GM21515 (cell line): ENCODE measurements at regions not wholly inside any gene's neighbourhood (a gene's known extent, or its start where the extent isn't known, plus 50 kb on each side); places are given as distances from the start of the nearest gene placed in this dataset.

Experiments
- ATAC-seq: cut with Tn5 transposase; IDR thresholded peaks from one replicate; pipeline ENCODE4 v1.9.1; 2021; ENCODE audit not compliant: unreplicated experiment

- ATAC-seq = no peak
These were observed 50.4 kb upstream of the SERTAD2 start for GRCh38 chr2:64704161-64704560.

- no peak for ATAC-seq
These were observed 51.3 kb upstream of the SERTAD2 start for GRCh38 chr2:64704996-64705395.

DNA sequence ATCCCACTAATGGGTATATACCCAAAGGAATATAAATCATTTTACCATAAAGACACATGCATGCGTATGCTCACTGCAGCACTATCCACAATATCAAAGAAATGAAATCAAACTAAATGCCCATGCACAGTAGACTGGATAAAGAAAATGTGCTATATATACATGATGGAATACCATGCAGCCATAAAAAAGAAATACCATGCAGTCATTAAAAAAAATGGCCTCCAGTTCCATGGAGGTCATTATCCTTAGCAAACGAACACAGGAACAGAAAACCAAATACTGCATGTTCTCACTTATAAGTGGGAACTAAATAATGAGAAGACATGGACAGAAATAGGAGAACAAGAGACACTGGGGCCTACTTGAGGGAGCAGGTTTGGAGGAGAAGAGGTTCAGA, 53.6 kb upstream of the SERTAD2 start:
- no peak for ATAC-seq

DNA sequence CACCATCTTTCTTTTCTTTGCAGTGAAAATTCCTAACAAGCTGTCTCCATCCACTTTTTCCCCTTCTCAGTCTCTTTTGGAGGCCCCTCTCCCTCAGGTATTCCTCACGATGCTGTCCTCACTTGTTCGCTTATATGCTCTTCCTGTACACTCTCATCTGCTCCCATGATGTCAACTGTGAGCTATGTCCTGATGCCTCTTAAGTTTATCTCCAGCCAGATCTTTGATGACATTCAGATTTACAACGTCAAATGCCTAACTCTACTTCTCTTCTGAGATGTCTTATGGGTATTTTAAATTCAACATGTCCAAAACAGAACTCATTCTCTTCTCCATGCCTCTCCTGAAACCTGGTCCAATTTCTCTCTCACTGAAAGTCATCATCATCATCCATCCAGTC, 55.1 kb upstream of the SERTAD2 start:
- ATAC-seq = no peak

DNA sequence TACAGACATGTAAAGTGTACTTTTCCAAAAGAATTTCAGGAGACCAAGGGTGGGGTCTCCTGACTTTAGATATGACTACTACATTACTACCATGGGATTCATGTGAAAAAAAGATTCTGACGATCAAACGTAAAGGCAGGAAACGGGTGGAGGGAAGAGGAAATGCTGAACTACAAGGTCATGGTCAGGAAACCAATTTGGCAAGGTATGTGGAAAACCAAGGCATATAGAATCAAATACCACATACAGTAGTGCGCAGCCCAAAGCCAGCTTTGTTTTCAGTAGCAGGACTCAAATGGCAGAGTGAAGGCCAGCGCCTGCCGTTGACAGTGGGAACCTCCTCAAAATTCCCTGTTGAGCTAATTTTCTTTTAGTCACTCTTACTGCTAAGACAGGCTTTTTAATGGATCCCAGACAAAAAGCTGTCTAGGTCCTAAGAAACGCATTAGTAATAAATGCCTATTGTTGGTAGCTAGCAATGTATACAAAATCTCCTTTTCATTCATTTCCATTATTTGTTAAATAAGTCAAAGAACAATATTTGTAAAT, 57.6 kb upstream of the SERTAD2 start:
- ATAC-seq = no peak

- ATAC-seq = no peak
These were observed 60.0 kb upstream of the SERTAD2 start for GRCh38 chr2:64713686-64714085.

- no peak for ATAC-seq
These were observed 62.9 kb upstream of the SERTAD2 start for GRCh38 chr2:64716569-64716968.

- ATAC-seq = no peak
These were observed 64.7 kb upstream of the SERTAD2 start for GRCh38 chr2:64718250-64718885.

DNA sequence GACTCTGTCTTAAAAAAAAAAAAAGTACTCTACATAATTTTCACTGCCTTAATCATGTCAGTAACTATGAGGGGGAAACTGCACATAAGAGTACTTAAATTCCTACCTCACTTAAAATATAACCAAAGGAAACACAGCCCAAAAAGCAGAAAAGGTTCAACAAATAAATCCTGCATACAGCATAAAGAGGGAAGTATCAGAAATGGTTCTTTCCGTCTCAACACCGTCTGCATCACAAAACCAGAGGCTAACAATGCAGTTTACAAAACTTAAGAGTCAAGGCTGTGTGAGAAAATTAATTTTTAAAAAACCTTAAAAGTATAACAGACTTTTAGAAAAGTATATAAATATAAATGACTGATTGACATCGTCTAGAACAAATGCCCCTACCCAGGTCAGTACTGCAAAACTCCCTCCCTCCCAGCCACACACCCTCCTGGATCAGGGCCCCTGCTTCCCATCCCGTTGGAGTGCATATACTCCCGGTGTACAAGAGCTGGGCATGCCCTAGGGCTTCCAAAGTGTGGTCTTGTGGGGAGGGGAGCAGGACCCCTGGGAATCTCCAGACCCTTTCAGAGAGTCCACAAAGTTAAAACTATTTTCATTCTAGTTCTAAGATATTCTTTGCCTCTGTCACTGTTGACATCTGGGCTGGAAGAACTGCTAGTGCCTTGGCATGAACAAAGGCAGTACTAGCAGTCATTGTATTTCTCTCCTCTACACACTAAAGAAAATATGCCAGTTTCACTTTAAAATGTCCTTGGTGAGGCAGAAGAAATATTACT, 67.0 kb upstream of the SERTAD2 start:
- no peak for ATAC-seq

DNA sequence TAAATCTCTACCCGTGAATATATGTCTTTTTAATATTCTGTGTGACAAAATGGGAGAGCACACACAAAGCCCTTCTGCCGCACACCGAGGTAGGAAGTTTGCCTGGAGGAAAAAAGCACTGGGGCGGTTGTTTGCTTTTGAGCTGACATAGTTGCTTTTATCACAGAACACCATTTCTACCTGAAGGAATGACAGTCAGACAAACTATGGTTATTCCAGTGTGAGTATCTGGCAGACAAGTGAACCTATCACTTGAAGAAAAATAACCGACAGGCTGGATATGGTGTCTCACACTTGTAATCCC, 67.6 kb upstream of the SERTAD2 start:
- no peak for ATAC-seq

GRCh38 chr2:64722291-64723044, 68.8 kb upstream of the SERTAD2 start:
- ATAC-seq = no peak

- ATAC-seq = peak; percentile 84
These were observed 73.5 kb upstream of the SERTAD2 start for GRCh38 chr2:64727013-64727767.

DNA sequence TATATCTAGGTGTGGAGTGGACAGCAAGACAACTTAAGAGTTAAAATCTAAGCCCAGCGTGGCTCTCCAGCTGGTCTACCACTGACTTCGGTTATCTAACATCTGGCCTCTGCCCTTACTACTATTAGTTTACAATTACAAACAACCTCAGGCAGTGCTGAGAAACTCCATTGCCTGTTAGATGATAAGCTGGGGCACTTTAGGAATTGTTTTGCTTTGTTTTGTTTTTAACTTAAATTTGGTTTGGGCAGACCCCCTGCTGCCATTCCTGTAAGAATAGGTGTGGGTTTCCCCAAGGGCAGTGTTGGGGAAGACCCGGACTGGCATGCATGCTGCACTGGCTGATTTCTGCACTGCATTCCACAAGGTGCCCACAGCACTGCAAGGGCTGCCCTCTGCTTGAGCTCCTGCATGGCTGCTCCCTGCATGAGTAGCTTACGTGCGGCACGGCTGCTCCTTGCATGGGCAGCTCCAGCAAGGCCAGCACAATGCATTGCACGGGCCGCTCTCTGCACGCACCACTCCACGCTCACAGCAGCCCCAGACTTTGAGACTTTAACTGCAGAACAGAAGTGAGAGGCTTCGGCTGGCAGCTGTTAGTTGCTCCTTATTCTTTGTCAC, 74.2 kb upstream of the SERTAD2 start:
- no peak for ATAC-seq

GRCh38 chr2:64730551-64731262, 77.0 kb upstream of the SERTAD2 start:
- no peak for ATAC-seq

DNA sequence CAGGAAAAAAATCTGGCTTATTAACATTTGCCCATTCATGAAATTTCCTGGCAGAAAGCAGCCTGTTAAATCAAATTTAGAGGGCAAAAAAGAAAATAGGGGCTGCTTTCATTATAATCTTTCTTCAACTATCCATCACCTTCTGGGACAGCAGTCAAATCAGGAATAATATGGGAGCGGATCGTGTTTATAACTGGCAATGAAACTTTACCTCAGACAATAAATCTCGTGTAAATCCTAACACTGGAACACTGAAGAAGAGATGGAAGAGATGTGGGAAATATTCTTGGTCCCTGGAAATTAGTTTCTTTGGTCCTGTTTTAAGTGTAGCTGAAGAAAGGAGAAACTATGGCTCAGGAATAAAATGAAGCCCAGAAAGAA, 77.5 kb upstream of the SERTAD2 start:
- no peak for ATAC-seq

DNA sequence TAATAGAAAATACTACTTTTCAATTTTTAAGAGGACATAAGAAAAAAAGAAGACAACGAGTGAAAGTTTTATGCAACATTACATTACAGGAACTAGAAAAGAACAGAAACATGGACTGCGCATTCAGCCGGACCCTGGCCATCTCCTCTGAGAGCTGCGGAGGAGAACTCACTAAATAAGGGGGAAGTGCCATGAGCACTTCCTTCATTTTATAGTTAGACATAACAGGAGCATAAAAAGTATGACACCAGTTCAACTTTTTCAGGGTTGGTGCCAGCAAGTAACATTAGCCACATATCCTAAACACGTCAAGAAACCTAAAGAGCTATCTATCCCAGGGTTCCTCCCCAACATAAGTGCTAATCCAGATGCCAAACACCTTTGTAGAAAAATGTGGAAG, 78.0 kb upstream of the SERTAD2 start:
- ATAC-seq = no peak

DNA sequence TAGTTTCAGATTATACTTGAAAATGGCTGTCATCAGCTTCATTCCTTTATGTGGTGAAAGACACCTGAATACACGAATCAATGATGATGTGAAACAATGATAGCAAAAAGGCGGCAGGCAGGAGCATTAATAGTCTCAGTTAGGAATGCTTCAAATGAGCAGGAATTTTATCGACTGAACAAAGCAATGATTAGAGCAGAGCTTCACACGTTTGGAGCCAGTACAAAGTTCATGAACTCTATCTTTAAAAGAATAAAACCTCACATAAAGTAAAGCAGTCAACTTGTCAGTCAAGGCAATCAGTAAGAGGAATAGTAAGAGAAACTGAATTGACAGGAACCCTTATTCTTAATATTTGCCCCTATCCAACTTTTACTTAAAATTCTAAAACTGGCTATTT, 78.4 kb upstream of the SERTAD2 start:
- no peak for ATAC-seq

DNA sequence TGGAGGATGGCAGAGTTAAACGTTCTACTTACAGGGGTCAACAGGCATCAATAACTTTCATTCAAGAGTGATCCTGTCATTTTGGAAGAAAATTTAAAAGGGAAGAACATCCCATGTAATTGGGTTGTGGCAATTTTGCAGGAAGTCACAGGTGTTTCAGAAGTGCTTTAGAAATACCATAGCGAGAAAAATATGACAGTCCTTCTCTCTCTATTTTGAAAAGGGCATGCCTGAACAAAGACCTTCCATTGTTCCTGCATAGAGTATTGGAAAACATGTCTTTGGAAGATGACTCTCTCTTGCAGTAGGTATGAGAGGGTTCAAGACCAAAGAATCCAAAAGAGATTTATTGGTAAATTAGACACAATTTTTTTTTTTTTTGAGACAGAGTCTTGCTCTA, 81.8 kb upstream of the SERTAD2 start:
- ATAC-seq = no peak

DNA sequence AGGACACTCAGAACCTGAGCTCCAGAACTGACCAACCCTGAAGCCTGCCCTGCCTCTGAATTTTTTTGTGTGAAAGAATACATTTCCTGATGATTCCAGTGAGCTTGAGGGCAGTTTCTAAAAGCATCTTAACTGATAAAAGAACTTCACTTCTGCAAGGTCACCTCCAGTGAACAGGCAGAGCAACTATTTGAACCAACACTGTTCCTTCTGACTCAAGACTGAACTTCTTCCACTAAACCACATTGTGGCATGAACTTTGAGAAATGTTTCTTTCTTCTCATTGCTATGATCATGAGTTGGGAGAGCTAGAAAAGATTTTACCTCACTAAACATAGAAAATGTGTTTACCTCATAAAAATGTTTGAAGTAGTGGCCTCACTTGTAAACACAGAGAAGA, 83.8 kb upstream of the SERTAD2 start:
- ATAC-seq = no peak

DNA sequence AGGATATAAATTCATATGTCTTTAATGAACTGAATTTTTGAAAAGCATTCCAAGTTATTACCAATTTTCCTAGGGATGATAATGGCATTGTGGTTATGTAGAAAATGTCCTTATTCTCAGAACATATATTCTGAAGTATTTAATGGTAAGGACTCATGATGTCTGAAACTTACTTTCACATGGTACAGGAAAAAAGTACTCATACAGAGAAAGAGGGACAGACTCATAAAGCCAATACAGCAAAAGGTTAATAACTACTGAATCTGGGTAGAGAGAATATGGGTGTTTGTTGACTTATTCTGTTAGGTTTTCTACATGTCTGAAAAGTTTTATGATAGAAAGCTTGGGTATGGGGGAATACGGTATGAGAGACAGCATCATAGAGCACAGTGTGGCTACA, 84.3 kb upstream of the SERTAD2 start:
- ATAC-seq = peak; percentile 76
